Gastroesophageal sphincter (tissue), 3 donors: ENCODE measurements at regions not wholly inside any gene's neighbourhood (a gene's known extent, or its start where the extent isn't known, plus 50 kb on each side); places are given as distances from the start of the nearest gene placed in this dataset.

Experiments
- CTCF ChIP-seq, 4 experiments: fragments of 200-600 bp in 2 of 4; fragments of 450-650 bp in 2 of 4; sonication (generic) in 1 of 4; IDR thresholded peaks; one replicate each; pipeline ENCODE4 v1.5.1; 2017 to 2019; ENCODE audit warnings: antibody characterized with exemption in 4 of 4, mild to moderate bottlenecking in 2 of 4, moderate library complexity in 2 of 4
- EP300 ChIP-seq: sonication (generic); formaldehyde crosslinking; IDR thresholded peaks from one replicate; pipeline ENCODE4 v1.6.1; 2017; ENCODE audit warnings: antibody characterized with exemption, mild to moderate bottlenecking
- POLR2A ChIP-seq, 2 donors: fragments of 450-650 bp; IDR thresholded peaks; one replicate each; pipeline ENCODE4 v1.6.1; 2017; ENCODE audit warnings: antibody characterized with exemption in 2 of 2, mild to moderate bottlenecking in 2 of 2, moderate library complexity in 1 of 2
- POLR2AphosphoS5 ChIP-seq: sonication (generic); formaldehyde crosslinking; IDR thresholded peaks from one replicate; pipeline ENCODE4 v1.6.1; 2017; ENCODE audit warnings: antibody characterized with exemption

DNA sequence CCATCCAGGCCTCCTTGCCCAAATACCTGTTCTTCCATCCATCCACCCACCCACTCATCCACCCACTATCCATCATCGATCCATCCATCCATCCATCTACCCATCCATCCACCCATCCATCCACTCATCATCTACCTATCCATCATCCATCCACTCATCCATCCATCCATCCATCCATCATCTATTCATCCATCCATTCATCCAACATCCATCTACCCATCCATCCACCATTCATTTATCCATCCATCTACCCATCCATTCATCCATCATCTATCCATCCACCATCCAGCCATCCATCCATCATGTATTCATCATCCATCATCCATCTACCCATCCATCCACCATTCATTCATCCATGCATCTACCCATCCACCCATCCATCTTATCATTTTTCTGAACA lies 413.2 kb downstream of the CTTN start:
- TF ChIP-seq CTCF (IDR thresholded peaks at IDR 0.05), result no peak
- TF ChIP-seq EP300, result no peak
- TF ChIP-seq POLR2AphosphoS5, result no peak
- no peak for TF ChIP-seq POLR2A (IDR thresholded peaks at IDR 0.05)
